HCT116 (cell line): ENCODE measurements at regions not wholly inside any gene's neighbourhood (a gene's known extent, or its start where the extent isn't known, plus 50 kb on each side); places are given as distances from the start of the nearest gene placed in this dataset.

ENCODE experiments used
- ATAC-seq: fragments of 200-7000 bp; cut with Tn5 transposase; 2 replicates; pipeline ENCODE4 v1.9.1; 2020; ENCODE audit warnings: mild to moderate bottlenecking, moderate library complexity
- BruUV-seq: library from RNA; stranded (reverse); fragments of 400-500 nt; replicated peaks from 2 replicates; lab custom pipeline; 2021; lab: Mats Ljungman, UMichigan
- CTCF ChIA-PET: fragments of 300-600 bp; sonication (Branson Sonifier 250); formaldehyde crosslinking; loops from one replicate; lab custom pipeline; 2021; ENCODE audit warnings: antibody characterized with exemption; lab: Charles Lee
- POLR2A ChIA-PET: fragments of 300-600, 350-600 bp; sonication (Branson Sonifier 250); formaldehyde crosslinking; loops from one replicate; lab custom pipeline; 2021; ENCODE audit warnings: antibody characterized with exemption; lab: Charles Lee
- RAD21 ChIA-PET, 2 experiments: fragments of 300-600 bp; sonication (Branson Sonifier 250); formaldehyde crosslinking; loops; one replicate each; lab custom pipeline; 2023; ENCODE audit warnings: low total read pairs in 2 of 2; ENCODE audit not compliant: uncharacterized antibody in 2 of 2, unreplicated experiment in 2 of 2, low non-redundant PET in 1 of 2; lab: Charles Lee
- DNase-seq: peaks from one replicate; pipeline ENCODE4 v3.0.0-alpha.2; 2010; ENCODE audit warnings: low read depth, low spot score
- H2AFZ ChIP-seq: fragments of 200-600 bp; shearing (Covaris generic), sonication (generic); 2 replicates; pipeline ENCODE4 v1.6.1; 2017; ENCODE audit warnings: low read depth, mixed run types, mixed read lengths, antibody characterized with exemption, low read length; ENCODE audit not compliant: poor library complexity, severe bottlenecking
- H3K27ac ChIP-seq: 2 replicates; pipeline ENCODE4 v1.5.1; 2012; ENCODE audit warnings: low read depth, low read length
- H3K27me3 ChIP-seq: fragments of 200-600 bp; sonication (generic); 2 replicates; pipeline ENCODE4 v1.6.1; 2016; ENCODE audit warnings: mixed run types, low read length, mixed read lengths; ENCODE audit not compliant: insufficient read depth
- H3K36me3 ChIP-seq, 2 experiments: fragments of 200-500 bp in 1 of 2; fragments of 200-600 bp in 1 of 2; sonication (Bioruptor generic) in 1 of 2; sonication (generic) in 1 of 2; 2 replicates each; pipeline versions ENCODE4 v1.5.1 to v1.6.1; 2014 to 2016; ENCODE audit warnings: low read length in 2 of 2, inconsistent platforms in 1 of 2, mixed read lengths in 1 of 2, mixed run types in 1 of 2; ENCODE audit not compliant: insufficient read depth in 2 of 2, control insufficient read depth in 1 of 2
- H3K4me1 ChIP-seq, 2 experiments: fragments of 200-600 bp in 1 of 2; sonication (generic) in 1 of 2; 2 replicates each; pipeline versions ENCODE4 v1.5.1 to v1.6.1; 2012 to 2017; ENCODE audit warnings: low read length in 2 of 2, inconsistent platforms in 1 of 2, mild to moderate bottlenecking in 1 of 2, mixed read lengths in 1 of 2, mixed run types in 1 of 2, moderate library complexity in 1 of 2; ENCODE audit not compliant: insufficient read depth in 2 of 2, control insufficient read depth in 1 of 2
- H3K4me2 ChIP-seq: fragments of 200-600 bp; sonication (generic); 2 replicates; pipeline ENCODE4 v1.6.1; 2017; ENCODE audit warnings: mixed run types, low read length, mixed read lengths
- H3K4me3 ChIP-seq, 2 experiments: fragments of 200-600 bp in 1 of 2; sonication (generic) in 1 of 2; replicated peaks in 1 of 2; 2 replicates each; pipeline ENCODE4 v1.5.1; 2011 to 2016; ENCODE audit warnings: low read length in 2 of 2, control low read depth in 1 of 2, low read depth in 1 of 2, mild to moderate bottlenecking in 1 of 2, mixed read lengths in 1 of 2, mixed run types in 1 of 2
- H3K79me2 ChIP-seq: fragments of 200-600 bp; sonication (generic); 2 replicates; pipeline ENCODE4 v1.6.1; 2017; ENCODE audit warnings: mild to moderate bottlenecking, mixed run types, low read length, moderate library complexity, mixed read lengths; ENCODE audit not compliant: insufficient read depth
- H3K9ac ChIP-seq: fragments of 200-600 bp; sonication (generic); 2 replicates; pipeline ENCODE4 v1.6.1; 2016; ENCODE audit warnings: low read length, mixed read lengths
- H3K9me2 ChIP-seq: fragments of 200-600 bp; sonication (generic), shearing (Covaris generic); 2 replicates; pipeline ENCODE4 v1.6.1; 2017; ENCODE audit warnings: mixed run types, mild to moderate bottlenecking, moderate library complexity; ENCODE audit not compliant: insufficient read depth
- H3K9me3 ChIP-seq, 2 experiments: fragments of 200-500 bp in 1 of 2; fragments of 200-600 bp in 1 of 2; sonication (Bioruptor generic) in 1 of 2; sonication (generic) in 1 of 2; 2 replicates each; pipeline ENCODE4 v1.6.1; 2014 to 2017; ENCODE audit warnings: low read length in 2 of 2, mixed read lengths in 2 of 2, inconsistent platforms in 1 of 2, low read depth in 1 of 2, mild to moderate bottlenecking in 1 of 2, mixed run types in 1 of 2, moderate library complexity in 1 of 2; ENCODE audit not compliant: control insufficient read depth in 1 of 2, insufficient read depth in 1 of 2
- H4K20me1 ChIP-seq: fragments of 200-600 bp; sonication (generic), shearing (Covaris generic); 2 replicates; pipeline ENCODE4 v1.6.1; 2017; ENCODE audit warnings: mixed run types, mild to moderate bottlenecking, moderate library complexity; ENCODE audit not compliant: insufficient read depth
- ATF3 ChIP-seq: IDR thresholded peaks from 2 replicates; pipeline ENCODE4 v1.6.1; 2012
- CBX3 ChIP-seq: IDR thresholded peaks from 2 replicates; pipeline ENCODE4 v1.6.1; 2012; ENCODE audit warnings: low read depth
- CTCF ChIP-seq, 3 experiments: fragments of 200-600 bp in 1 of 3; sonication (generic) in 1 of 3; IDR thresholded peaks in 2 of 3; conservative IDR thresholded peaks in 1 of 3; 2 replicates each; pipeline ENCODE4 v1.5.1; 2012 to 2017; ENCODE audit warnings: low read depth in 2 of 3, low read length in 2 of 3, antibody characterized with exemption in 1 of 3, borderline replicate concordance in 1 of 3, control low read depth in 1 of 3, mild to moderate bottlenecking in 1 of 3, mixed read lengths in 1 of 3, mixed run types in 1 of 3, moderate library complexity in 1 of 3; ENCODE audit not compliant: insufficient read depth in 1 of 3
- ELF1 ChIP-seq: IDR thresholded peaks from 2 replicates; pipeline ENCODE4 v1.6.1; 2012; ENCODE audit warnings: low read depth, borderline replicate concordance
- FOSL1 ChIP-seq: IDR thresholded peaks from 2 replicates; pipeline ENCODE4 v1.6.1; 2012; ENCODE audit warnings: low read depth
- POLR2A ChIP-seq: IDR thresholded peaks from 2 replicates; pipeline ENCODE4 v1.7.0; 2011; ENCODE audit warnings: borderline replicate concordance; ENCODE audit not compliant: insufficient read depth, insufficient read length; ENCODE audit errors: extremely low read depth
- TCF7L2 ChIP-seq: IDR thresholded peaks from 2 replicates; pipeline ENCODE4 v1.7.0; 2011; ENCODE audit warnings: borderline replicate concordance, inconsistent platforms; ENCODE audit not compliant: insufficient read depth, insufficient read length; ENCODE audit errors: extremely low read depth
- intact Hi-C: fragments of 100-400 bp; cut with micrococcal nuclease; formaldehyde crosslinking; loops from 2 replicates; pipeline ENCODE4 v1.10.0; 2022

- Histone ChIP-seq H2AFZ (no peak overlapping the region), H3K27me3 (peaks cover 4% of the 10 kb centered on the region; the same call in 1 of the 2 replicates), H3K36me3 (no peaks in the 10 kb centered on the region), H4K20me1 (no peaks in the 10 kb centered on the region), H3K9me3 (no peaks in the 10 kb centered on the region), H3K27ac (no peak overlapping the region), H3K79me2 (no peaks in the 10 kb centered on the region), H3K9ac (no peak overlapping the region), H3K4me1 (peaks cover 0 to 8% of the 10 kb centered on the region in 2 experiments; a peak in 1 of 4 replicates), H3K4me3 (no peak overlapping the region), H3K9me2 (no peaks in the 10 kb centered on the region), H3K4me2 (no peak overlapping the region)
- RAD21 ChIA-PET, result no interaction called here
- ATAC-seq (no peak), DNase-seq (no peak)
- POLR2A ChIA-PET, result no interaction called here
- intact Hi-C loops, result no loop called here
- TF ChIP-seq POLR2A (no peak), ATF3 (no peak), CBX3 (no peak), ELF1 (no peak)
- CTCF ChIA-PET, result no interaction called here
- BruUV-seq, result no TSS peak
Measured at GRCh38 chr15:79539401-79539800, 107.3 kb downstream of the MINAR1 start.

- RAD21 ChIA-PET, result no interaction called here
- TF ChIP-seq CTCF (IDR thresholded peaks at IDR 0.05 in 2 of 3, conservative IDR thresholded peaks at IDR 0.05 in 1 of 3; ENCODE audit: borderline replicate concordance in 1 of 3, insufficient read depth in 1 of 3, low read depth in 2 of 3, low read length in 2 of 3) (peak in 2 of 3 experiments; percentile 42 to 51; a peak in 3 of 6 replicates), TCF7L2 (no peak), FOSL1 (no peak)
- no TSS peak for BruUV-seq
- Histone ChIP-seq H3K4me1 (peaks cover 0 to 6% of the 10 kb centered on the region in 2 experiments; a peak in 1 of 4 replicates), H3K4me3 (no peak overlapping the region), H4K20me1 (no peaks in the 10 kb centered on the region), H2AFZ (no peak overlapping the region), H3K27me3 (peaks cover under 1% of the 10 kb centered on the region; the same call in 1 of the 2 replicates), H3K36me3 (no peaks in the 10 kb centered on the region), H3K9me2 (no peaks in the 10 kb centered on the region), H3K9ac (no peak overlapping the region), H3K79me2 (no peaks in the 10 kb centered on the region), H3K27ac (no peak overlapping the region), H3K4me2 (no peak overlapping the region), H3K9me3 (no peaks in the 10 kb centered on the region)
- intact Hi-C loops, result no loop called here
- ATAC-seq (peak; percentile 86), DNase-seq (peak; percentile 6)
- POLR2A ChIA-PET, result no interaction called here
- CTCF ChIA-PET, result no interaction called here
Measured at GRCh38 chr15:79540551-79540950, 108.4 kb downstream of the MINAR1 start.
